SK-N-SH (cell line): ENCODE measurements at regions not wholly inside any gene's neighbourhood (a gene's known extent, or its start where the extent isn't known, plus 50 kb on each side); places are given as distances from the start of the nearest gene placed in this dataset.

Source experiments
- CHD2 ChIP-seq: fragments of 150-350 bp; IDR thresholded peaks from 2 replicates; pipeline ENCODE4 v1.6.1; 2018; ENCODE audit warnings: low read length; ENCODE audit not compliant: partially characterized antibody
- CTCF ChIP-seq: fragments of 200-600 bp; sonication (generic); IDR thresholded peaks from 2 replicates; pipeline ENCODE4 v1.6.1; 2017; ENCODE audit warnings: antibody characterized with exemption, mild to moderate bottlenecking, moderate library complexity
- ELF1 ChIP-seq: IDR thresholded peaks from 2 replicates; pipeline ENCODE4 v1.4.0; 2012
- EP300 ChIP-seq, 2 experiments: IDR thresholded peaks; 2 replicates each; pipeline versions ENCODE4 v1.4.0 to v1.6.1; 2012; ENCODE audit warnings: borderline replicate concordance in 1 of 2, low read depth in 1 of 2, low read length in 1 of 2
- EZH2phosphoT487 ChIP-seq: fragments of 200-600 bp; sonication (generic); IDR thresholded peaks from 2 replicates; pipeline ENCODE4 v1.6.1; 2017; ENCODE audit warnings: low read depth, mixed run types, mild to moderate bottlenecking, antibody characterized with exemption, moderate library complexity, borderline replicate concordance
- MXI1 ChIP-seq: IDR thresholded peaks from 2 replicates; pipeline ENCODE4 v1.6.1; 2012; ENCODE audit warnings: mild to moderate bottlenecking, low read depth, low read length, improper control_type of control experiment
- NFIC ChIP-seq: IDR thresholded peaks from 2 replicates; pipeline ENCODE4 v1.4.0; 2012; ENCODE audit warnings: borderline replicate concordance
- RAD21 ChIP-seq: IDR thresholded peaks from 2 replicates; pipeline ENCODE4 v1.6.1; 2012; ENCODE audit warnings: mild to moderate bottlenecking, low read length
- SIN3A ChIP-seq: IDR thresholded peaks from 2 replicates; pipeline ENCODE4 v1.6.1; 2012; ENCODE audit warnings: low read depth, mild to moderate bottlenecking, low read length, moderate library complexity, borderline replicate concordance
- SMC3 ChIP-seq: IDR thresholded peaks from 2 replicates; pipeline ENCODE4 v1.6.1; 2012; ENCODE audit warnings: low read depth, low read length, improper control_type of control experiment
- TCF12 ChIP-seq: IDR thresholded peaks from 2 replicates; pipeline ENCODE4 v1.4.0; 2012
- USF2 ChIP-seq: fragments of 150-350 bp; IDR thresholded peaks from 2 replicates; pipeline ENCODE4 v1.6.1; 2017; ENCODE audit warnings: antibody characterized with exemption, low read length, low read depth, borderline replicate concordance
- ZBTB33 ChIP-seq: IDR thresholded peaks from 2 replicates; pipeline ENCODE4 v1.4.0; 2012; ENCODE audit warnings: low read depth, borderline replicate concordance

GRCh38 chr2:78677774-78678173 is 347.7 kb upstream of the REG3G start:
- TF ChIP-seq CTCF, result no peak
- no peak for TF ChIP-seq TCF12
- TF ChIP-seq EP300 (IDR thresholded peaks at IDR 0.05; ENCODE audit: borderline replicate concordance in 1 of 2, low read depth in 1 of 2, low read length in 1 of 2), result no peak
- no peak for TF ChIP-seq ELF1
- TF ChIP-seq SIN3A, result no peak
- no peak for TF ChIP-seq CHD2
- TF ChIP-seq USF2, result no peak
- TF ChIP-seq EZH2phosphoT487, result no peak
- TF ChIP-seq NFIC, result no peak
- TF ChIP-seq MXI1, result no peak
- TF ChIP-seq SMC3, result no peak
- TF ChIP-seq ZBTB33, result no peak
- TF ChIP-seq RAD21, result no peak
